HepG2 (cell line): ENCODE measurements at regions not wholly inside any gene's neighbourhood (a gene's known extent, or its start where the extent isn't known, plus 50 kb on each side); places are given as distances from the start of the nearest gene placed in this dataset.

ENCODE experiments used
- ERF ChIP-seq: IDR thresholded peaks from 2 replicates; pipeline ENCODE4 v1.6.1; 2018; ENCODE audit warnings: missing biosample characterization, missing genetic modification reagents
- NR3C1 ChIP-seq: sonication (generic); formaldehyde crosslinking; IDR thresholded peaks from 2 replicates; pipeline ENCODE4 v1.4.0; 2020; ENCODE audit warnings: missing genetic modification reagents
- RNF2 ChIP-seq: fragments of 450-650 bp; conservative IDR thresholded peaks from 2 replicates; pipeline ENCODE4 v1.6.1; 2016; ENCODE audit warnings: low read depth
- ZC3H4 ChIP-seq: sonication (generic); formaldehyde crosslinking; IDR thresholded peaks from 2 replicates; pipeline ENCODE4 v1.4.0; 2020; ENCODE audit warnings: missing genetic modification reagents, borderline replicate concordance
- TF ChIP-seq, protein P1 (sequence below), 2 experiments: IDR thresholded peaks; 2 replicates each; pipeline ENCODE4 v1.6.1; 2011 to 2012; ENCODE audit warnings: low read length in 2 of 2, borderline replicate concordance in 1 of 2, low read depth in 1 of 2, mild to moderate bottlenecking in 1 of 2, moderate library complexity in 1 of 2
- TF ChIP-seq, protein P2 (sequence below): sonication (generic); formaldehyde crosslinking; IDR thresholded peaks from 2 replicates; pipeline ENCODE4 v1.5.0; 2020; ENCODE audit warnings: mild to moderate bottlenecking, missing genetic modification reagents

DNA sequence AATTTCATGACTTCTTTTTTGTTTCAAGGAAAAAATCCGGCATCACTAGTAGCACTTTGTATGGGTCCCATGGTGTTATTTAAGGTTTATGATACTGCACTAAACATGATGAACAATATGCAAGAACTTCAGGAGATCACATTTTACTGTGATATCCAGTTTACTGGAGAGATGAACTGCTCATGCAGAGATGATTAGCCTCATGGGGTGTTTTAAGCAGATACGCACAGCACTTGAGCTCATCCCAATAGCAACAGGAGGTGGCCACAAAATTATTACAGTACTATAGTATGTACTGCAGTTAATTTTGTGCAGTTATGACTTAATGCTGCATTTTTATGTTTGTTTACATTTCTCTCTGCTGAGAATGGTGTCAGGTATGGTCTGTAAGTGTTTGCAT, 303.7 kb upstream of the PCDH15 start:
- TF ChIP-seq ZC3H4 (no peak), ERF (CRISPR knock-in tag) (no peak), RNF2 (no peak), NR3C1 (CRISPR knock-in tag) (no peak)
- TF ChIP-seq, protein P1, sequence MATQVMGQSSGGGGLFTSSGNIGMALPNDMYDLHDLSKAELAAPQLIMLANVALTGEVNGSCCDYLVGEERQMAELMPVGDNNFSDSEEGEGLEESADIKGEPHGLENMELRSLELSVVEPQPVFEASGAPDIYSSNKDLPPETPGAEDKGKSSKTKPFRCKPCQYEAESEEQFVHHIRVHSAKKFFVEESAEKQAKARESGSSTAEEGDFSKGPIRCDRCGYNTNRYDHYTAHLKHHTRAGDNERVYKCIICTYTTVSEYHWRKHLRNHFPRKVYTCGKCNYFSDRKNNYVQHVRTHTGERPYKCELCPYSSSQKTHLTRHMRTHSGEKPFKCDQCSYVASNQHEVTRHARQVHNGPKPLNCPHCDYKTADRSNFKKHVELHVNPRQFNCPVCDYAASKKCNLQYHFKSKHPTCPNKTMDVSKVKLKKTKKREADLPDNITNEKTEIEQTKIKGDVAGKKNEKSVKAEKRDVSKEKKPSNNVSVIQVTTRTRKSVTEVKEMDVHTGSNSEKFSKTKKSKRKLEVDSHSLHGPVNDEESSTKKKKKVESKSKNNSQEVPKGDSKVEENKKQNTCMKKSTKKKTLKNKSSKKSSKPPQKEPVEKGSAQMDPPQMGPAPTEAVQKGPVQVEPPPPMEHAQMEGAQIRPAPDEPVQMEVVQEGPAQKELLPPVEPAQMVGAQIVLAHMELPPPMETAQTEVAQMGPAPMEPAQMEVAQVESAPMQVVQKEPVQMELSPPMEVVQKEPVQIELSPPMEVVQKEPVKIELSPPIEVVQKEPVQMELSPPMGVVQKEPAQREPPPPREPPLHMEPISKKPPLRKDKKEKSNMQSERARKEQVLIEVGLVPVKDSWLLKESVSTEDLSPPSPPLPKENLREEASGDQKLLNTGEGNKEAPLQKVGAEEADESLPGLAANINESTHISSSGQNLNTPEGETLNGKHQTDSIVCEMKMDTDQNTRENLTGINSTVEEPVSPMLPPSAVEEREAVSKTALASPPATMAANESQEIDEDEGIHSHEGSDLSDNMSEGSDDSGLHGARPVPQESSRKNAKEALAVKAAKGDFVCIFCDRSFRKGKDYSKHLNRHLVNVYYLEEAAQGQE (IDR thresholded peaks at IDR 0.05; ENCODE audit: borderline replicate concordance in 1 of 2, low read depth in 1 of 2, low read length in 2 of 2): no peak
- TF ChIP-seq, protein P2, sequence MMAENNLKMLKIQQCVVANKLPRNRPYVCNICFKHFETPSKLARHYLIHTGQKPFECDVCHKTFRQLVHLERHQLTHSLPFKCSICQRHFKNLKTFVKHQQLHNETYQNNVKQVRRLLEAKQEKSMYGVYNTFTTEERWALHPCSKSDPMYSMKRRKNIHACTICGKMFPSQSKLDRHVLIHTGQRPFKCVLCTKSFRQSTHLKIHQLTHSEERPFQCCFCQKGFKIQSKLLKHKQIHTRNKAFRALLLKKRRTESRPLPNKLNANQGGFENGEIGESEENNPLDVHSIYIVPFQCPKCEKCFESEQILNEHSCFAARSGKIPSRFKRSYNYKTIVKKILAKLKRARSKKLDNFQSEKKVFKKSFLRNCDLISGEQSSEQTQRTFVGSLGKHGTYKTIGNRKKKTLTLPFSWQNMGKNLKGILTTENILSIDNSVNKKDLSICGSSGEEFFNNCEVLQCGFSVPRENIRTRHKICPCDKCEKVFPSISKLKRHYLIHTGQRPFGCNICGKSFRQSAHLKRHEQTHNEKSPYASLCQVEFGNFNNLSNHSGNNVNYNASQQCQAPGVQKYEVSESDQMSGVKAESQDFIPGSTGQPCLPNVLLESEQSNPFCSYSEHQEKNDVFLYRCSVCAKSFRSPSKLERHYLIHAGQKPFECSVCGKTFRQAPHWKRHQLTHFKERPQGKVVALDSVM (CRISPR knock-in tag): no peak
